Activated T-cell treated with anti-CD3 and anti-CD28 coated beads, Interleukin-2, amount 50 U/mL, for 4 hours (primary cell): ENCODE measurements at regions not wholly inside any gene's neighbourhood (a gene's known extent, or its start where the extent isn't known, plus 50 kb on each side); places are given as distances from the start of the nearest gene placed in this dataset.

Source experiments
- ATAC-seq, 2 donors: fragments of 200-7000 bp; cut with Tn5 transposase; one replicate each; pipeline ENCODE4 v1.10.0; 2021
- DNase-seq: peaks from one replicate; pipeline ENCODE4 v3.0.0-alpha.2; 2020
- H3K27me3 Mint-ChIP-seq: one replicate; pipeline ENCODE4 v1.8.0; 2021; ENCODE audit warnings: low read depth, mixed read lengths
- H3K36me3 Mint-ChIP-seq: one replicate; pipeline ENCODE4 v1.8.0; 2022; ENCODE audit warnings: mixed read lengths; ENCODE audit not compliant: insufficient read depth
- H3K4me1 Mint-ChIP-seq: one replicate; pipeline ENCODE4 v1.8.0; 2021; ENCODE audit warnings: low read depth, mixed read lengths
- H3K4me3 Mint-ChIP-seq: one replicate; pipeline ENCODE4 v1.8.0; 2021; ENCODE audit warnings: mild to moderate bottlenecking, moderate library complexity, mixed read lengths
- H3K9me3 Mint-ChIP-seq: one replicate; pipeline ENCODE4 v1.8.0; 2021; ENCODE audit warnings: mixed read lengths

DNA sequence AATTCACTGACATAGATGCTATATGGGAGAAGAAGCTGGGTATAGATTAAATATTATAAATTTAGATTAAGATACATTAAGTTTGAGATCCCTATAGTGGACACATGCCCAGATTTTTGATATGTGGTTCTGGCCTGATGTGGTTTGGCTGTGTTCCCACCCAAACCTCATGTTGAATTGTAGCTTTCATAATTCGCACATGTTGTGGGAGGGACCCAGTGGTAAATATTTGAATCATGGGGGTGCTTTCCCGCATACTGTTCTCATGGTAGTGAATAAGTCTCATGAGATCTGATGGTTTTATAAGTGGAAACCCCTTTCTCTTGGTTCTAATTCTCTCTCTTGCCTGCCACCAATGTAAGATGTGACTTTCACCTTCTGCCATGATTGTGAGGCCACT is 189.4 kb upstream of the CD96 start:
- ATAC-seq (no peak), DNase-seq (no peak)
- Mint-ChIP-seq H3K4me3 (no peak overlapping the region), H3K27me3 (no peaks in the 10 kb centered on the region), H3K4me1 (no peaks in the 10 kb centered on the region), H3K9me3 (peaks cover 8% of the 10 kb centered on the region), H3K36me3 (no peaks in the 10 kb centered on the region)

- Mint-ChIP-seq H3K36me3 (peaks cover 2% of the 10 kb centered on the region), H3K4me1 (no peaks in the 10 kb centered on the region), H3K27me3 (no peaks in the 10 kb centered on the region), H3K4me3 (no peak overlapping the region), H3K9me3 (peaks cover 6% of the 10 kb centered on the region)
- DNase-seq (no peak), ATAC-seq (no peak)
Observed at GRCh38 chr3:111359261-111360030, 182.6 kb upstream of the CD96 start.

DNA sequence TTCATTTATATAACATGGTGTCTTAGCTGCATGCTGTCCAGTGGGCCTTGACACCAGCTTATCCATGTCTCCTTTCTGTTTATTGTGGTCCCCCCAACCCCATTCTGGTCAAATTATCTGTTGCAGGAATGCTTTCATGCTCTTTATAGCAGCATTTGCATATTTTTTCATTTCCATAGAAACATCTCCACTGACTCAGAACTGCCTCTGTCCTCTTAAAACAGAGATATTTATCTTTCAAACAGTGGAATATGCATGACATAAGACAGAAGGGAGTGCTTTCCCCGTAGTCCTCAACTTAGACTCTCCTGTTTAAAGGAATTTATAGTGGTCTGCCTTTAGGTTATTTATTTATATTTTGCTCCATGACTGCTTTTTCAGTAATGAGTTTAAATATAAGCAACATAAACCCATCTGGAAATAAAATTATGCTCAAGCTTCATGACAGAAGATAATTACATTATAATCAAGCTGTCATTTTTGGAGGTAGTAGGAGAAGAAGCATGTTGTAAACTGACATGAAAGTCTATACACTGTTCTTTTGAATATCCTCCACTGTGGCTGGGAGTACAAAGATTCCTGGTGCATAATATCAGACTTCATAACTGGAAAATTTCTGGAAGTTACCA is 179.5 kb upstream of the CD96 start:
- no peak for DNase-seq
- ATAC-seq: no peak
- Mint-ChIP-seq H3K36me3 (peaks cover 2% of the 10 kb centered on the region), H3K9me3 (peaks cover 6% of the 10 kb centered on the region), H3K4me3 (no peak overlapping the region), H3K27me3 (no peaks in the 10 kb centered on the region), H3K4me1 (peaks cover 3% of the 10 kb centered on the region)

- DNase-seq (no peak), ATAC-seq (no peak)
- H3K27me3 Mint-ChIP-seq: no peaks in the 10 kb centered on the region
- peaks cover 3% of the 10 kb centered on the region for H3K4me1 Mint-ChIP-seq
- H3K36me3 Mint-ChIP-seq: peaks cover 4% of the 10 kb centered on the region
- no peak overlapping the region for H3K4me3 Mint-ChIP-seq
- H3K9me3 Mint-ChIP-seq: peaks cover 11% of the 10 kb centered on the region
Observed at GRCh38 chr3:111366515-111366914, 175.5 kb upstream of the CD96 start.

GRCh38 chr3:111368056-111368455 is 173.9 kb upstream of the CD96 start:
- peaks cover 3% of the 10 kb centered on the region for H3K27me3 Mint-ChIP-seq
- DNase-seq (no peak), ATAC-seq (no peak)
- H3K36me3 Mint-ChIP-seq: peaks cover 4% of the 10 kb centered on the region
- no peak overlapping the region for H3K4me3 Mint-ChIP-seq
- H3K4me1 Mint-ChIP-seq: peaks cover 3% of the 10 kb centered on the region
- H3K9me3 Mint-ChIP-seq: peaks cover 11% of the 10 kb centered on the region

GRCh38 chr3:111369958-111370357 is 172.0 kb upstream of the CD96 start:
- H3K9me3 Mint-ChIP-seq: peaks cover 22% of the 10 kb centered on the region
- H3K4me3 Mint-ChIP-seq: no peak overlapping the region
- H3K27me3 Mint-ChIP-seq: peaks cover 3% of the 10 kb centered on the region
- DNase-seq (no peak), ATAC-seq (no peak)
- H3K36me3 Mint-ChIP-seq: peaks cover 4% of the 10 kb centered on the region
- H3K4me1 Mint-ChIP-seq: peaks cover 3% of the 10 kb centered on the region

- no peak for ATAC-seq
- DNase-seq: no peak
- no peak overlapping the region for H3K4me3 Mint-ChIP-seq
- no peaks in the 10 kb centered on the region for H3K4me1 Mint-ChIP-seq
- H3K36me3 Mint-ChIP-seq: peaks cover 4% of the 10 kb centered on the region
- peaks cover 3% of the 10 kb centered on the region for H3K27me3 Mint-ChIP-seq
- peaks cover 41% of the 10 kb centered on the region for H3K9me3 Mint-ChIP-seq
Observed at GRCh38 chr3:111373239-111373638, 168.8 kb upstream of the CD96 start.

GRCh38 chr3:111373861-111374260 is 168.1 kb upstream of the CD96 start:
- ATAC-seq (no peak), DNase-seq (no peak)
- Mint-ChIP-seq H3K27me3 (peaks cover 3% of the 10 kb centered on the region), H3K4me3 (no peak overlapping the region), H3K9me3 (peaks cover 41% of the 10 kb centered on the region), H3K36me3 (peaks cover 4% of the 10 kb centered on the region), H3K4me1 (no peaks in the 10 kb centered on the region)

DNA sequence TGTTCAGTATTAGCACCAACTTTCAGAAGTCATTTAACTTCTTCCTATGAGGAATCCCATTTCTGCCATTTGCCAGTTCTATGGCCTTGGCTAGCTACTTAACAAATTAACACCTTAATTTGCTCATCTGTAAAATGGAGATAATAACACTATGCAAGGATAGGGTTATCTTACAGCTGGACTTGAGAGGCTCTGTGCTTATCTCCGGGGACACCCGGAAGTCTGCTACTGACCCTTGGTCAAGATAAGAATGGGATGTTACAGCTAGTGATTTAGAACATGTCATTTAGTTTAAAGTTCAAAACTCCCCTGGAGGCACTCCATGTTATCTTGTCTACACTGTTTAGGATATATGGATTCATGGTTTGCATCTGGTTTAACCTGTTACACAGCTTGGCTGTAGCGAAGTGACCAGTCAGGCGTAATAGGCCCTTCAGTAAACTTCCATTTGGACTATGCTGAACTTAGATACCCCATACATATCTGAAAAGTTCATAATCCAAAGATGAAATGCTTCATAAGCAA is 156.0 kb upstream of the CD96 start:
- DNase-seq (no peak), ATAC-seq (no peak)
- peaks cover 12% of the 10 kb centered on the region for H3K9me3 Mint-ChIP-seq
- no peak overlapping the region for H3K4me3 Mint-ChIP-seq
- H3K27me3 Mint-ChIP-seq: no peaks in the 10 kb centered on the region
- no peaks in the 10 kb centered on the region for H3K36me3 Mint-ChIP-seq
- no peaks in the 10 kb centered on the region for H3K4me1 Mint-ChIP-seq

GRCh38 chr3:111392894-111393398 is 149.1 kb upstream of the CD96 start:
- peaks cover 16% of the 10 kb centered on the region for H3K9me3 Mint-ChIP-seq
- peaks cover 3% of the 10 kb centered on the region for H3K36me3 Mint-ChIP-seq
- H3K27me3 Mint-ChIP-seq: no peaks in the 10 kb centered on the region
- no peak overlapping the region for H3K4me3 Mint-ChIP-seq
- peak; percentile 77 to 88 for ATAC-seq
- DNase-seq: peak; percentile 32
- peaks cover 21% of the 10 kb centered on the region for H3K4me1 Mint-ChIP-seq

DNA sequence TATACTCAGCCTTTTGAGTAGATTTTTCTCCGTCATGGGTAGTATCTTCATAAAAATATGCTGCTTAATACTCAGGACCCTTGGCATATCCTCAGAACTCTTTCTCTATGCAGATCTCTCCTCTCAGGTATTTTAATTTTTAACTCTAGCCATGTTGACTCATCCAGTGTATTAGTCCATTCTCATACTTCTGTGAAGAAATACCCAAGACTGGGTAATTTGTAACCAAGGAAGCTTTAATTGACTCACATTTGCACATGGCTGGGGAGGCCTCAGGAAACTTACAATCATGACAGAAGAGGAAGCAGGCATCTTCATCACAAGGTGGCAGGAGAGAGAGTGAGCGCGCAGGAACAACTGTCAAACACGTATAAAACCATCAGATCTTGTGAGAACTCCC is 129.3 kb upstream of the CD96 start:
- Mint-ChIP-seq H3K27me3 (peaks cover 3% of the 10 kb centered on the region), H3K4me1 (no peaks in the 10 kb centered on the region), H3K4me3 (no peak overlapping the region), H3K9me3 (peaks cover 6% of the 10 kb centered on the region), H3K36me3 (no peaks in the 10 kb centered on the region)
- DNase-seq (no peak), ATAC-seq (peak in 1 of 2 donors; percentile 7)

GRCh38 chr3:111414531-111414930 is 127.5 kb upstream of the CD96 start:
- H3K4me3 Mint-ChIP-seq: no peak overlapping the region
- ATAC-seq: no peak
- H3K36me3 Mint-ChIP-seq: no peaks in the 10 kb centered on the region
- DNase-seq: no peak
- no peaks in the 10 kb centered on the region for H3K4me1 Mint-ChIP-seq
- peaks cover 5% of the 10 kb centered on the region for H3K27me3 Mint-ChIP-seq
- H3K9me3 Mint-ChIP-seq: peaks cover under 1% of the 10 kb centered on the region

- DNase-seq (no peak), ATAC-seq (no peak)
- peaks cover 5% of the 10 kb centered on the region for H3K27me3 Mint-ChIP-seq
- H3K4me1 Mint-ChIP-seq: no peaks in the 10 kb centered on the region
- no peak overlapping the region for H3K4me3 Mint-ChIP-seq
- no peaks in the 10 kb centered on the region for H3K36me3 Mint-ChIP-seq
- H3K9me3 Mint-ChIP-seq: no peaks in the 10 kb centered on the region
Observed at GRCh38 chr3:111415018-111415417, 127.0 kb upstream of the CD96 start.

- Mint-ChIP-seq H3K4me3 (no peak overlapping the region), H3K36me3 (no peaks in the 10 kb centered on the region), H3K9me3 (peaks cover 5% of the 10 kb centered on the region), H3K4me1 (no peaks in the 10 kb centered on the region), H3K27me3 (peaks cover 5% of the 10 kb centered on the region)
- DNase-seq (no peak), ATAC-seq (no peak)
Observed at GRCh38 chr3:111418391-111418790, 123.6 kb upstream of the CD96 start.

DNA sequence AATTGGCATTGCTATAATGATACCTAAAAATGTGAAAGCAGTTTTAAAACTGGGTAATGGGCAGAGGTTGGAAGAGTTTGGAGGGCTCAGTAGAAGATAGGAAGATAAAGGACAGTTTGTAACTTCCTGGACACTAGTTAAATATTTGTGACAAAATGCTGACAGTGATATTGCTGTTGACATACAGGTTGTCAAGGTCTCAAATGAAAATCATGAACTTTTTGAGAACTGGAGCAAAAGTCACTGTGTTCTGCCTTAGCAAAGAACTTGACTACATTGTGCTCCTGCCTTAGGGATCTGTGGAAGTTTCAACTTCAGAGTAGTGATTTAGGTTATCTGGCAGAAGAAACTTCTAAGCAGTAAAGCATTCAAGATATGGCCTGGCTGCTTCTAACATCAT is 113.7 kb upstream of the CD96 start:
- peaks cover 17% of the 10 kb centered on the region for H3K9me3 Mint-ChIP-seq
- no peaks in the 10 kb centered on the region for H3K27me3 Mint-ChIP-seq
- H3K4me1 Mint-ChIP-seq: no peaks in the 10 kb centered on the region
- no peak overlapping the region for H3K4me3 Mint-ChIP-seq
- no peaks in the 10 kb centered on the region for H3K36me3 Mint-ChIP-seq
- ATAC-seq: no peak
- no peak for DNase-seq
